UCSD-AML1 (cell line): ENCODE measurements at regions not wholly inside any gene's neighbourhood (a gene's known extent, or its start where the extent isn't known, plus 50 kb on each side); places are given as distances from the start of the nearest gene placed in this dataset.
"Not testable (repeated sequence)": the region's sequence is repeated elsewhere in the genome, so short reads cannot be mapped to it uniquely, and the experiment has no call there.

ENCODE experiments used
- DNase-seq: peaks from one replicate; lab custom pipeline; 2025; ENCODE audit not compliant: unreplicated experiment; lab: John Stamatoyannopoulos, UW

- no peak for DNase-seq
These were observed 94.8 kb downstream of the NPIPB11 start for GRCh38 chr16:29311461-29312344.

- DNase-seq, result no peak
These were observed 95.6 kb downstream of the NPIPB11 start for GRCh38 chr16:29310852-29311314.

- not testable (repeated sequence) for DNase-seq
These were observed 96.3 kb downstream of the NPIPB11 start for GRCh38 chr16:29310243-29310642.

GRCh38 chr16:29309601-29310000 is 96.9 kb downstream of the NPIPB11 start:
- not testable (repeated sequence) for DNase-seq

- DNase-seq, result no peak
These were observed 97.6 kb downstream of the NPIPB11 start for GRCh38 chr16:29308644-29309546.

GRCh38 chr16:29307598-29308507 is 98.7 kb downstream of the NPIPB11 start:
- DNase-seq, result no peak

GRCh38 chr16:29306943-29307597 is 99.4 kb downstream of the NPIPB11 start:
- DNase-seq, result no peak

GRCh38 chr16:29306201-29306600 is 100.3 kb downstream of the NPIPB11 start:
- DNase-seq, result no peak

- DNase-seq, result not testable (repeated sequence)
These were observed 101.5 kb downstream of the NPIPB11 start for GRCh38 chr16:29305018-29305417.

- DNase-seq, result no peak
These were observed 102.3 kb downstream of the NPIPB11 start for GRCh38 chr16:29304251-29304650.

- DNase-seq, result no peak
These were observed 103.0 kb downstream of the NPIPB11 start for GRCh38 chr16:29303520-29303919.

GRCh38 chr16:29302976-29303375 is 103.5 kb downstream of the NPIPB11 start:
- no peak for DNase-seq

GRCh38 chr16:29302433-29302832 is 104.1 kb downstream of the NPIPB11 start:
- DNase-seq, result not testable (repeated sequence)

- DNase-seq, result not testable (repeated sequence)
These were observed 104.7 kb downstream of the NPIPB11 start for GRCh38 chr16:29301662-29302285.

- not testable (repeated sequence) for DNase-seq
These were observed 105.7 kb downstream of the NPIPB11 start for GRCh38 chr16:29300541-29301535.

GRCh38 chr16:29300030-29300491 is 106.5 kb downstream of the NPIPB11 start:
- DNase-seq, result not testable (repeated sequence)

GRCh38 chr16:29298997-29299396 is 107.5 kb downstream of the NPIPB11 start:
- DNase-seq, result not testable (repeated sequence)

GRCh38 chr16:29298307-29298706 is 108.2 kb downstream of the NPIPB11 start:
- DNase-seq, result not testable (repeated sequence)
